ENCODE measurements at regions not wholly inside any gene's neighbourhood (a gene's known extent, or its start where the extent isn't known, plus 50 kb on each side); places are given as distances from the start of the nearest gene placed in this dataset.

GRCh38 chr22:22388090-22388489 is 120.5 kb downstream of the ZNF280B start:
- no peak for TF ChIP-seq BRCA1 (IDR thresholded peaks at IDR 0.05; ENCODE audit: low read depth, low read length)
- no peak for TF ChIP-seq TEAD4 (IDR thresholded peaks at IDR 0.05; ENCODE audit: low read depth, low read length)
- no peak for TF ChIP-seq BCL11A (IDR thresholded peaks at IDR 0.05; ENCODE audit: low read depth in 2 of 2, low read length in 2 of 2)
- TF ChIP-seq, protein P1, sequence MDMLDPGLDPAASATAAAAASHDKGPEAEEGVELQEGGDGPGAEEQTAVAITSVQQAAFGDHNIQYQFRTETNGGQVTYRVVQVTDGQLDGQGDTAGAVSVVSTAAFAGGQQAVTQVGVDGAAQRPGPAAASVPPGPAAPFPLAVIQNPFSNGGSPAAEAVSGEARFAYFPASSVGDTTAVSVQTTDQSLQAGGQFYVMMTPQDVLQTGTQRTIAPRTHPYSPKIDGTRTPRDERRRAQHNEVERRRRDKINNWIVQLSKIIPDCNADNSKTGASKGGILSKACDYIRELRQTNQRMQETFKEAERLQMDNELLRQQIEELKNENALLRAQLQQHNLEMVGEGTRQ (IDR thresholded peaks at IDR 0.05; ENCODE audit: low read length) = no peak
- TF ChIP-seq GABPA (IDR thresholded peaks at IDR 0.05; ENCODE audit: borderline replicate concordance, insufficient read depth, low read length) = no peak
- TF ChIP-seq MAFK (IDR thresholded peaks at IDR 0.05; ENCODE audit: low read depth, low read length) = no peak
- TF ChIP-seq ZNF274 (IDR thresholded peaks at IDR 0.05; ENCODE audit: borderline replicate concordance, extremely low read depth, low read length) = no peak
- TF ChIP-seq CHD2 (IDR thresholded peaks at IDR 0.05; ENCODE audit: low read length) = no peak
- TF ChIP-seq CTCF (IDR thresholded peaks at IDR 0.05; ENCODE audit: control extremely low read depth in 1 of 3, insufficient read depth in 1 of 3, low read depth in 1 of 3, low read length in 3 of 3) = no peak
- no peak for TF ChIP-seq POLR2A (IDR thresholded peaks at IDR 0.05; ENCODE audit: control extremely low read depth in 1 of 2, low read depth in 2 of 2, low read length in 2 of 2)

All from H1 (cell line).